Fibroblast of pulmonary artery (primary cell): ENCODE measurements at regions not wholly inside any gene's neighbourhood (a gene's known extent, or its start where the extent isn't known, plus 50 kb on each side); places are given as distances from the start of the nearest gene placed in this dataset.

Experiments used
- DNase-seq: peaks from one replicate; pipeline ENCODE4 v3.0.0-alpha.2; 2010; ENCODE audit warnings: low read depth
- H3K4me3 ChIP-seq: replicated peaks from 2 replicates; pipeline ENCODE4 v1.5.1; 2011; ENCODE audit warnings: low read depth, mild to moderate bottlenecking, control low read depth, low read length, moderate library complexity
- CTCF ChIP-seq: IDR thresholded peaks from 2 replicates; pipeline ENCODE4 v1.5.1; 2011; ENCODE audit warnings: mild to moderate bottlenecking, control low read depth, low read length, inconsistent platforms; ENCODE audit errors: missing control alignments

GRCh38 chr3:146658841-146659240, 53.7 kb upstream of the PLSCR5 start:
- no peak overlapping the region for H3K4me3 ChIP-seq
- DNase-seq, result no peak
- TF ChIP-seq CTCF, result no peak

- H3K4me3 ChIP-seq, result no peak overlapping the region
- no peak for DNase-seq
- no peak for TF ChIP-seq CTCF
Observed at GRCh38 chr3:146655333-146655996, 50.3 kb upstream of the PLSCR5 start.
